Ascending aorta (tissue), 2 donors: ENCODE measurements at regions not wholly inside any gene's neighbourhood (a gene's known extent, or its start where the extent isn't known, plus 50 kb on each side); places are given as distances from the start of the nearest gene placed in this dataset.
A peak's percentile ranks its signal among the peaks of the same experiment; 100 is the strongest.

ENCODE experiments used
- DNase-seq, 2 donors: peaks; one replicate each; pipeline ENCODE4 v3.0.0-alpha.2; 2019; ENCODE audit warnings: low spot score in 2 of 2
- H3K27ac ChIP-seq, 2 donors: fragments of 200-600 bp; sonication (generic); one replicate each; pipeline ENCODE4 v1.5.1; 2016 to 2017; ENCODE audit warnings: mild to moderate bottlenecking in 1 of 2
- H3K27me3 ChIP-seq: fragments of 200-600 bp; sonication (generic); one replicate; pipeline ENCODE4 v1.5.1; 2017
- H3K36me3 ChIP-seq, 2 donors: fragments of 200-600 bp; sonication (generic); one replicate each; pipeline ENCODE4 v1.5.1; 2016
- H3K4me1 ChIP-seq, 2 donors: fragments of 200-600 bp; sonication (generic); one replicate each; pipeline ENCODE4 v1.5.1; 2016 to 2017; ENCODE audit warnings: mild to moderate bottlenecking in 1 of 2
- H3K4me3 ChIP-seq, 2 donors: fragments of 200-600 bp; sonication (generic); one replicate each; pipeline ENCODE4 v1.5.1; 2016 to 2017; ENCODE audit warnings: mild to moderate bottlenecking in 1 of 2
- H3K9me3 ChIP-seq, 2 donors: fragments of 200-600 bp; sonication (generic); one replicate each; pipeline ENCODE4 v1.5.1; 2016
- intact Hi-C: fragments of 100-400 bp; cut with DNase I; formaldehyde crosslinking; loops from one replicate; pipeline ENCODE4 v1.15.1; 2023
- TF ChIP-seq, protein P1 (sequence below), 3 experiments: fragments of 200-600 bp in 2 of 3; fragments of 450-650 bp in 1 of 3; sonication (generic) in 2 of 3; IDR thresholded peaks; one replicate each; pipeline ENCODE4 v1.5.1; 2016 to 2019; ENCODE audit warnings: antibody characterized with exemption in 3 of 3, mild to moderate bottlenecking in 1 of 3, moderate library complexity in 1 of 3

DNA sequence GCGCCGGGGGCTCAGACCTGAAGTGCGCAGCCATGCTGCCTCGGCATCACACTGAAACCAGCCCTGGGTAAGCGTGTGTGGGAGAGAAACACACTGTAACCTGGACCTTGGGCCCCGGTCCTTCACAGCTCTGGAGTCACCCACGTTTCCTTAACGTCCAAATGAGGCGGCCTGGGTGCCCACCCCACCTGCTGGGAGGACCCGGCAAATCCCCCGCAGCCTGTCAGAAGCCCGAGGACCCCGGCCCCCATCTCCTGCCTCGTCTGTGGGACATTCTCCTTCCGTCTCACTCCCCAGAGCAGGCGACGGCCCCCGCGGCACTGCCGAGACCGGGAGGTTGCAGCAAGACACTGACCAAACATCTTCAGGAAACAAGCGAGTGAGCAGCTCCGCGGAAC, 66.5 kb upstream of the GALNT9 start:
- peak in 1 of 2 donors; percentile 53 for DNase-seq
- H3K27me3 ChIP-seq, result no peaks in the 10 kb centered on the region
- intact Hi-C loops, result no loop called here
- H3K27ac ChIP-seq, result no peak overlapping the region
- no peak overlapping the region for H3K4me3 ChIP-seq
- no peaks in the 10 kb centered on the region for H3K9me3 ChIP-seq
- H3K36me3 ChIP-seq, result no peaks in the 10 kb centered on the region
- TF ChIP-seq, protein P1, sequence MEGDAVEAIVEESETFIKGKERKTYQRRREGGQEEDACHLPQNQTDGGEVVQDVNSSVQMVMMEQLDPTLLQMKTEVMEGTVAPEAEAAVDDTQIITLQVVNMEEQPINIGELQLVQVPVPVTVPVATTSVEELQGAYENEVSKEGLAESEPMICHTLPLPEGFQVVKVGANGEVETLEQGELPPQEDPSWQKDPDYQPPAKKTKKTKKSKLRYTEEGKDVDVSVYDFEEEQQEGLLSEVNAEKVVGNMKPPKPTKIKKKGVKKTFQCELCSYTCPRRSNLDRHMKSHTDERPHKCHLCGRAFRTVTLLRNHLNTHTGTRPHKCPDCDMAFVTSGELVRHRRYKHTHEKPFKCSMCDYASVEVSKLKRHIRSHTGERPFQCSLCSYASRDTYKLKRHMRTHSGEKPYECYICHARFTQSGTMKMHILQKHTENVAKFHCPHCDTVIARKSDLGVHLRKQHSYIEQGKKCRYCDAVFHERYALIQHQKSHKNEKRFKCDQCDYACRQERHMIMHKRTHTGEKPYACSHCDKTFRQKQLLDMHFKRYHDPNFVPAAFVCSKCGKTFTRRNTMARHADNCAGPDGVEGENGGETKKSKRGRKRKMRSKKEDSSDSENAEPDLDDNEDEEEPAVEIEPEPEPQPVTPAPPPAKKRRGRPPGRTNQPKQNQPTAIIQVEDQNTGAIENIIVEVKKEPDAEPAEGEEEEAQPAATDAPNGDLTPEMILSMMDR (IDR thresholded peaks at IDR 0.05), result no peak
- no peaks in the 10 kb centered on the region for H3K4me1 ChIP-seq

DNA sequence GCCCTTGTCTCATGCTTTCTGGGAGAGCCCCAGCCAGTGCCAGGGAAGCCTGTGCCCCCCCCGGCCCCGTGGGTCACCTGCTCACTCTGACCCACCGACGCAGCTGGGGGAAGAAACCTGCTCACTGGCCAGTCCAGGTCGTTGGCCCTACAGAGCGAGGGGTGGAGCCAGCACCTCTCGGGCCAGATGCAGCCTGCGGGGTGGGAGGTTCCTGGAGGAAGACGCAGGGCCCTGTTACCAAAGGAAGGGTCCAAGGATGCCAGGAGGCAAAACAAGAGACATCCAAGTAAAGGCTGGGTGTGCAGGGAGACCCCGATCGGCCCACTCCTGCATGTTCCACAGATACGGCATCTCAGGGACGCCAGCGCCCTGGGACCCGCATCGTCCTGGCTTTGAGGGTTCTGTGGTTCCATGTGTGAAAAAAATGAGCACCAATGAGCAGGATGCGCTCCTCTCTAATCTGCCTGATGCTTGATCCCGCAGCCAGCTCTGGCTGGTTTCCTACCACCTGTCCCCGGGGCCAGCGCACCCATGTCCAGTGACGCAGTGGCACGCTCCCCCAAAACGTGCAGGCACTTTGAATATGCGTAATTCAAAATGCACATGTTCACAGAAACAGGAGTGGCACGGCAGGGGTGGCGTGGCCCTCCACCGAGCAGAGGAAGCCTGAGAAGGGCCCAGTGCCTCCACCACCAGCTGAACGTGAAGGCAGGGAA, 66.0 kb upstream of the GALNT9 start:
- no peaks in the 10 kb centered on the region for H3K4me1 ChIP-seq
- H3K36me3 ChIP-seq, result no peaks in the 10 kb centered on the region
- H3K9me3 ChIP-seq, result no peaks in the 10 kb centered on the region
- no peak overlapping the region for H3K27ac ChIP-seq
- no peak for DNase-seq
- TF ChIP-seq, protein P1 (IDR thresholded peaks at IDR 0.05), result no peak
- H3K27me3 ChIP-seq, result no peaks in the 10 kb centered on the region
- H3K4me3 ChIP-seq, result no peak overlapping the region
- intact Hi-C loops, result no loop called here

DNA sequence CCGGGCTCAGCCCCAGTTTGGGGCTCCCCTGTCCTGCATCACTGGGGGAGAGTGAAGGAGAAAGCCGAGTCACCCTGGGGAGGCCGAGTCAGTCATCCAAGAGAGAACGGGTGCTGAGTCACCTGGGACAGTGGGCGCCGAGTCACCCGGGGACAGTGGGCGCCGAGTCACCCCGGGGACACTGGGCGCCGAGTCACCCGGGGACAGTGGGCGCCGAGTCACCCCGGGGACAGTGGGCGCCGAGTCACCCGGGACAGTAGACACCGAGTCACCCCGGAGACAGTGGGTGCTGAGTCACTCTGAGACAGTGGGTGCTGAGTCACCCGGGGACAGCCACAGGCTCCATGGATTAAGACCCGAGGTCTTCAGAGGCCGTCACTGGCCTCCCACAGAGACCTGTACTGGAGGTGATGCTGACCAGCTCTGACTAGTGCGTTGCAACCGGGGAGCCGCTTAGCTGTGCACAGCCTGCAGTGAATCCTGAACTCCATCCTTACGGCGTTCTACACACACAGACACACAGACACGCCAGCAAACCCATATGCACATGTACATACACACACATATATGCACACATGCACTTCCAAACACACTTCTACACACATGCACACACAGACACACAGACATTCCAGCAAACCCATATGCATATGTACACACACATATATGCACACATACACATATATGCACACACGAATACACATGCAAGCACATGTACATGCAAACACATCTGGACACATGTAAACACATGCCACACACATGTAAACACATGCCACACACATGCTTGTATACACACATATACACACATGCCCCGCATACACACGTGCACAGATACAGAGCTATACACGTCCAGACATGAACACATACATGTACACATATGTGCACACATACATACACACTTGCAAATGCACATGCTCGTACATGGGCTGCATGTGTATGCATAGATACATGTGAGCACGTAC, 64.9 kb upstream of the GALNT9 start:
- intact Hi-C loops, result no loop called here
- Histone ChIP-seq H3K9me3 (no peaks in the 10 kb centered on the region), H3K27me3 (no peaks in the 10 kb centered on the region), H3K36me3 (no peaks in the 10 kb centered on the region), H3K4me3 (no peak overlapping the region), H3K27ac (no peak overlapping the region), H3K4me1 (no peaks in the 10 kb centered on the region)
- TF ChIP-seq, protein P1 (IDR thresholded peaks at IDR 0.05), result no peak
- peak in 1 of 2 donors; percentile 53 for DNase-seq

DNA sequence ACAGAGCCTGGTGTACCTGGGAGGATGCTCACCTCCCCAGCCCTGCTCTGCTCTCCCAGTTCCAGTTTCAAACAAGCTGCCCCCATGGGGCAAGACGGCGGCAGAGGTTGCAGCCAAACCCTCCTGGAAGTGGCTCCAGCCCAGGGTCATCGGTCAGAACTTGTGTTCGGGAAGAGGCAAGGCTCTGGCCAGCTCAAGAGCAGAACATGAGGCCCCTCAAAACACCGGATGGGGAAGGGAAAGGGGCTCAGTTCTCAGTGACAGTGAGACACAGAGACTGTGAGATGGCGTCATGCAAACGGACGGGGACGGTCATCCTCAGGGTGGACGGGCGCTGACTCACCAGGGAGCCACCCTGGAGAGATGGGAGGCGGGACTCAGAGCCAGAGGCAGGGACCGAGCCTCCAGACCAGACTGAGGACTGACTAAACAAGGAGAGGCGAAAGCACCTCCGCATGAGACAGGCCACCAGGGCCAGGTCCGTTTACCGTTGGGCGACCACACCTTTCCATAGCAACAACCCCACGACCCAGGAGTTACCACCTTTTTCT, 63.9 kb upstream of the GALNT9 start:
- intact Hi-C loops, result no loop called here
- no peaks in the 10 kb centered on the region for H3K27me3 ChIP-seq
- TF ChIP-seq, protein P1 (IDR thresholded peaks at IDR 0.05), result no peak
- no peak for DNase-seq
- no peaks in the 10 kb centered on the region for H3K36me3 ChIP-seq
- no peak overlapping the region for H3K4me3 ChIP-seq
- no peak overlapping the region for H3K27ac ChIP-seq
- no peaks in the 10 kb centered on the region for H3K9me3 ChIP-seq
- H3K4me1 ChIP-seq, result no peaks in the 10 kb centered on the region

DNA sequence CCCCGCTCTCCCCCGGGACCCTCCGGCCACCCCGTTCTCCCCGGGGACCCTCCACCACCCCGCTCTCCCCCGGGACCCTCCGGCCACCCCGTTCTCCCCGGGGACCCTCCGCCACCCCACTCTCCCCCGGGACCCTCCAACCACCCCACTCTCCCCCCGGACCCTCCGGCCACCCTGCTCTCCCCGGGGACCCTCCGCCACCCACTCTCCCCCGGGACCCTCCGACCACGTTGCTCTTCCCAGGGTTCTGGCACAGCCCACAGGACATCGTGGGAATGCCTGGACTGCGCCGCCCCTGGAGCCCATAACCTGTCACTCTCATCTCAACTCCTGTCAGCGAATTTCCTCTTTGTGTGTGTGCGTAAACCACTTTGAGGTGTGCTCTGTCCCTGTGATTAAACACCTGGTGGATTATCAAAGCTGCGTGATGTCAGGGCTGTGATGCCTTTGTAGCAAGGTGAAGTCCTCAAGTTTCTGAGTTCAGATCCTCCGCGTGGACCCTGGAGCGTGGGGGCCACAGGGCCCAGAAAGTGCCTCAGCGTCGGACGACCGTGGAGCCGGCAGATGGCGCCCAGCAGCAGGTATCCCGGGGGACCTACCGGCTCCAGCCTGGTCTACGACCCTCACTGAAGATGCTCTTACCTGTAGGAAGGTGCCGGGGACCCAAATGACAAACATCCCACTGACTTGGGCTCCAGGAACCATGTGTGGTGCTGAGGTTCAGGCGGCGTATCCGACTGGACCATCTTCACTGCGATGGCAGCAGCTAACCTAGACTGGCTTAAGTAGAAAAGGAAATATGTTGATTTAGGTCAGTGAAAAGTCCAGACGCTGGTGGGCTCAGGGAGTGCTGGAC, 63.2 kb upstream of the GALNT9 start:
- H3K4me1 ChIP-seq, result no peaks in the 10 kb centered on the region
- no peak overlapping the region for H3K4me3 ChIP-seq
- H3K27ac ChIP-seq, result no peak overlapping the region
- no peaks in the 10 kb centered on the region for H3K9me3 ChIP-seq
- TF ChIP-seq, protein P1 (IDR thresholded peaks at IDR 0.05), result no peak
- H3K36me3 ChIP-seq, result no peaks in the 10 kb centered on the region
- H3K27me3 ChIP-seq, result no peaks in the 10 kb centered on the region
- intact Hi-C loops, result no loop called here
- no peak for DNase-seq
